Immature natural killer cell (primary cell): ENCODE measurements at regions not wholly inside any gene's neighbourhood (a gene's known extent, or its start where the extent isn't known, plus 50 kb on each side); places are given as distances from the start of the nearest gene placed in this dataset.

ENCODE experiments used
- DNase-seq, 3 donors: peaks; one replicate each; pipeline ENCODE4 v3.0.0; 2022; ENCODE audit warnings: mixed read lengths in 1 of 3
- H3K27ac Mint-ChIP-seq, 6 donors: one replicate each; pipeline ENCODE4 v1.8.0; 2020; ENCODE audit warnings: mixed read lengths in 6 of 6, mild to moderate bottlenecking in 5 of 6, inconsistent platforms in 4 of 6, moderate library complexity in 3 of 6
- H3K27me3 Mint-ChIP-seq, 3 donors: one replicate each; pipeline ENCODE4 v1.8.0; 2020 to 2021; ENCODE audit warnings: low read depth in 3 of 3, mild to moderate bottlenecking in 3 of 3, mixed read lengths in 3 of 3, moderate library complexity in 3 of 3, inconsistent platforms in 1 of 3
- H3K36me3 Mint-ChIP-seq, 3 donors: one replicate each; pipeline ENCODE4 v1.8.0; 2020; ENCODE audit warnings: mixed read lengths in 3 of 3, inconsistent platforms in 2 of 3, mild to moderate bottlenecking in 2 of 3
- H3K4me1 Mint-ChIP-seq, 2 donors: one replicate each; pipeline ENCODE4 v1.8.0; 2020; ENCODE audit warnings: inconsistent platforms in 2 of 2, mild to moderate bottlenecking in 2 of 2, mixed read lengths in 2 of 2, moderate library complexity in 1 of 2
- H3K4me3 Mint-ChIP-seq, 5 donors: one replicate each; pipeline ENCODE4 v1.8.0; 2020; ENCODE audit warnings: mild to moderate bottlenecking in 5 of 5, mixed read lengths in 5 of 5, inconsistent platforms in 3 of 5, moderate library complexity in 3 of 5
- H3K9me3 Mint-ChIP-seq, 6 donors: one replicate each; pipeline ENCODE4 v1.8.0; 2020; ENCODE audit warnings: mild to moderate bottlenecking in 6 of 6, mixed read lengths in 6 of 6, inconsistent platforms in 4 of 6, moderate library complexity in 3 of 6

DNA sequence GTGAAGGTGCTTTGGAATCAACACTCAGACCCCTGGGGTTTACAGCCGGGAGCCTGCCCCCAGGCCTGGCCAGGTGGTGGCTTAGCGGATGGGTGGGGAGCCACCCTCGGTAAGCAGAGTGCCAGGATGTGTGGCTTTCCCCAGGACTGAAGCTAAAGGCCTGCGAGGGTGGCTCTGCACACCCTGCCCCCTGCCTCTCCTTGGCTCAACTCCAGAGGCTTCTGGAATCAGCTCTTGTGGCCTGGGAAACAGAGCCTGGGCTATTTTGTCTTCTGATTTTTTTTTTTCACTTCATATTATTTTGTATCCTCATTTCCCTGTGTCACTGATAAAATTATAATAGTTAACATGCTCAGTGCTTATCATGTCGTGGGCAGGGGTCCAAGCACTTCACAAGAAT, 79.8 kb downstream of the RHOB start:
- peaks cover 4 to 6% (median 6%) of the 10 kb centered on the region in 3 donors for H3K27me3 Mint-ChIP-seq
- no peak overlapping the region for H3K27ac Mint-ChIP-seq
- no peaks in the 10 kb centered on the region for H3K4me1 Mint-ChIP-seq
- no peaks in the 10 kb centered on the region for H3K9me3 Mint-ChIP-seq
- H3K36me3 Mint-ChIP-seq: no peaks in the 10 kb centered on the region
- no peak for DNase-seq
- no peak overlapping the region for H3K4me3 Mint-ChIP-seq

GRCh38 chr2:20528713-20529112, 81.8 kb downstream of the RHOB start:
- Mint-ChIP-seq H3K36me3 (no peaks in the 10 kb centered on the region), H3K9me3 (no peaks in the 10 kb centered on the region), H3K27ac (no peak overlapping the region), H3K4me1 (no peaks in the 10 kb centered on the region), H3K27me3 (peaks cover 0 to 4% (median 4%) of the 10 kb centered on the region in 3 donors), H3K4me3 (no peak overlapping the region)
- DNase-seq: no peak

DNA sequence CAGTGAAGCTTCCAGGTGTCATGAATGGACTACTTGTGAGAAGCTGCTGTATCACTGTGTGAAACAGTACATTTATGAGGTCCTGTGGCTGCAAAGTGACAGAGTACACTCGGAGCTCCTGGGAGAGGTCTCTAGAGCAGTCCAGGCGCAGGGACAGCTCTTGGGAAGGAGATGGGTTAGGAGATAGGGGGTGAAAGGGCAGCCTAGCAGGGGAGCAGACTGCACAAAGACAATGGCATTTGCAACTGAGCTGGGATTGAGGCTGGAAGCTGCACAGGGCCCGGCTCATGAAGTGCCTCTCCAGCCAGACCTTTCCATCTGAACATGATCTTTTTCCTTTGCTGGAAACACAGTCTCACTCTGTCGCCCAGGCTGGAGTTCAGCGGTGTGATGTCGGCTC, 83.6 kb downstream of the RHOB start:
- H3K4me1 Mint-ChIP-seq: no peaks in the 10 kb centered on the region
- no peak overlapping the region for H3K27ac Mint-ChIP-seq
- no peak for DNase-seq
- no peak overlapping the region for H3K4me3 Mint-ChIP-seq
- peaks cover 2 to 4% (median 4%) of the 10 kb centered on the region in 3 donors for H3K27me3 Mint-ChIP-seq
- H3K36me3 Mint-ChIP-seq: no peaks in the 10 kb centered on the region
- no peaks in the 10 kb centered on the region for H3K9me3 Mint-ChIP-seq

GRCh38 chr2:20531633-20532262, 84.9 kb downstream of the RHOB start:
- DNase-seq: no peak
- H3K4me1 Mint-ChIP-seq: no peaks in the 10 kb centered on the region
- H3K27me3 Mint-ChIP-seq: peaks cover 3 to 4% (median 4%) of the 10 kb centered on the region in 3 donors
- no peaks in the 10 kb centered on the region for H3K36me3 Mint-ChIP-seq
- H3K9me3 Mint-ChIP-seq: no peaks in the 10 kb centered on the region
- no peak overlapping the region for H3K4me3 Mint-ChIP-seq
- H3K27ac Mint-ChIP-seq: no peak overlapping the region

DNA sequence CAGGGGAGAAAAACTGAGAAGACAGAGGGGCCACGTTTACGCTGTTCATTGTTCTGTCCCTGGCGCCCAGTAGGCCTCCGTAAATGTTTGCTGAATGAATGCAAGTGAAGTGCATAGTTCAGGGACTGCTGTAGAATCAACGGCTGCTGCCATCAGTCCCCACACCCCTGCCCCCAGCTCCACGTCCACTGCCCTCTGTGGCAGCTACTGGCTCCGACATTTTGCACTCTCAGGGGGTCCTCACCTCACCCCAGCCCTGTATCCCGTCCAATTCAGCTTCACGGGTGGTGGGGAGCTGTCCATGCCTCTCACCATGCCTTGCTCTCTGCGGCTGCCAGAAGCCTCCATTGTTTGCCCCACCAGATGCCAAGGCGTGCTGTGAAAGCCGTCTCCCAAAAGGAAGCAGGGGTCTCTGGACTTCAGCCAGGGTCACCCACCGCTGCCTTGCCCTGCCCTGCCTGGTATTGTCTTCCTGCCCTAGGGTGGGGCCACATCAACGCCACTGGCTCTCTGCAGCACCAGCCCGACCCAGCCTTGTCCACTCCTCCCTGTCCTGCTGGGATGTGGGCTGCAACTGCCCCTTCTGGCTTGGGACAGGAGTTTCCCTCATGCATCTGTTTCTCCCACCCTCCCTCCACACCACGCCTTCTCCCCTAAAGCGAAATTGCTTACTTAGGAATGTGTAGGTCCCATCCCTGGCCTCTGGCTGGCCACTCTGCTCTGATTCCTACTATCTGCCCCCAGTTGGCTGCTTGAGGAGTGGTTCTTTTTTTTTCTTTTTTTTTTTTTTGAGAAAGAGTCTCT, 86.0 kb downstream of the RHOB start:
- Mint-ChIP-seq H3K4me1 (no peaks in the 10 kb centered on the region), H3K27me3 (peaks cover 4% of the 10 kb centered on the region in 3 donors)
- DNase-seq: no peak

DNA sequence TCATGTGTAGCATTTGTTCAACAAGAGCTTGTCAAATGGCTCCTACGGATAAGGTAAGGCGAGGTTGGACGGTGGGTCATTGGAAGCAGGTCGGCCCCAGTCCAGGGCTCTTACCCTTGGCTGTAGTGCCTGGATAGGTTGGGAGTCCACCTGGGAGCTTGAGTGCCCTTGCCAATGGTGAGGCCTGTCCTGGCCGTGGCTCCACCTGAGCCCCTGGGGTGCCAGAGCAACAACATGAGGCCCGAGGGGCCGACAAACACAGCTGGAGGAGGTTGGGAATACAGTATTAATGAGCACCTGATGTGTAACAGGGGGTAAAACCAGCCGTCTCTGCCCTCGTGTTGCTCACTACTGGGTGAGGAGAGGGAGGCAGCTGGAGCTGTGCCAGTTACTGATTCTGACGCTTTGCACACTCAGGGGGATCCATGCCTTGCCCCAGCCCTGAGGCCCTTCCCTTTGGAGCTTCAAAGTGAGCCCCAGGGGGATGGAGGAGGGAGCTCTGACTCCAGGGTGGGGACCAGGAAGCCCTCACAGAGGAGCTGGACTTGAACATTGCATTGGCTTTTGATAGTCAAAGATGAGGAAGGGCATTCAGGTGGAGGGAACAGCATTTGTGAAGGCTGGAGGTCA, 87.2 kb downstream of the RHOB start:
- Mint-ChIP-seq H3K27me3 (peaks cover 3 to 5% (median 5%) of the 10 kb centered on the region in 3 donors), H3K27ac (peak overlapping the region in 1 of 6 donors; percentile 51), H3K4me1 (peaks cover 4 to 7% of the 10 kb centered on the region in 2 donors), H3K9me3 (no peaks in the 10 kb centered on the region), H3K36me3 (no peaks in the 10 kb centered on the region), H3K4me3 (no peak overlapping the region)
- no peak for DNase-seq

More for the DNA sequence above, 86.0 kb downstream of the RHOB start:
- no peak overlapping the region for H3K4me3 Mint-ChIP-seq
- H3K9me3 Mint-ChIP-seq: no peaks in the 10 kb centered on the region
- H3K36me3 Mint-ChIP-seq: no peaks in the 10 kb centered on the region
- no peak overlapping the region for H3K27ac Mint-ChIP-seq

DNA sequence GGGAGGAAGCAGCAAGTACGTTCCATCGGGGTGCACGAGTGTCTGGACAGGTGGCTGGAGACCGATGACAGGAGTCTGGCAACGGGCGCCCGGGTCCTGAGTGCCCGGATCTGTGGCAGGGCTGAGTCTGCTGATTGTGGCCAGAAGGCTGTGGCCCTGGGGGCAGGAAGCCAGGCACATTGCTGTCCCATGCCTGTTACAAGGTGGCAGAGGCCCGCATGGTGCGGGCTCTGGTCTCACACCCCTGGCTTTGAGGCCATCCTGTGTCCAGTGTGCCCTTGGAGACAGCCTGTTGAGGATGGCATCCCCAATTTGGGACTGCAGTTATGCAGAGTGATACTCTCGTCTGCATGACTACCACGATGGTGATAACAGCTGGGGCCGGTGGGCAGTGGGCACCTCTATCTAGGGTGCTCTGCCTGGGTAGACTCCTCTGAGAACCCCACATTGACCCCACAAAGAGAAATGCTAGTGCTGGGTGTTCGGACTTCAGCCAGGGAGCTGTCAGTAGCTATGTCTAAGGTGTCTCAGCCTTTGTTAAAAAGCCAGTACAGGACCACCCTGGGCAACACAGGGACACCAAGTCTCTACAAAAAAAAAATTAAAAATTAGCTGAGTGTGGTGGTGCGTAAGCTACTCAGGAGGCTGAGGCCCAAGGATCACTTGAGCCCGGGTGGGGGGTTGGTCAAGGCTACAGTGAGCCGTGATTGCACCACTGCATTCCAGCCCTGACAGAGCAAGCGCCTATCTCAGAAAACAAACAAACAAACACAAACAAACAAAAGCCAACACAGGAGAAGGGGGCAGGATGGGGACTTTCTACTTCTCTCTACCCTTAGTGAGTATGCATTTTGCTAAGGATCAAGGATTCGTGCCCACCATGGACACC, 88.3 kb downstream of the RHOB start:
- no peak overlapping the region for H3K27ac Mint-ChIP-seq
- H3K4me1 Mint-ChIP-seq: peaks cover 7 to 9% of the 10 kb centered on the region in 2 donors
- H3K27me3 Mint-ChIP-seq: peaks cover 3 to 5% (median 5%) of the 10 kb centered on the region in 3 donors
- no peaks in the 10 kb centered on the region for H3K9me3 Mint-ChIP-seq
- no peak overlapping the region for H3K4me3 Mint-ChIP-seq
- no peaks in the 10 kb centered on the region for H3K36me3 Mint-ChIP-seq
- no peak for DNase-seq

GRCh38 chr2:20536619-20537422, 89.9 kb downstream of the RHOB start:
- no peak for DNase-seq
- H3K4me3 Mint-ChIP-seq: no peak overlapping the region
- H3K4me1 Mint-ChIP-seq: peaks cover 7 to 9% of the 10 kb centered on the region in 2 donors
- peaks cover 2 to 10% (median 3%) of the 10 kb centered on the region in 3 donors for H3K27me3 Mint-ChIP-seq
- no peaks in the 10 kb centered on the region for H3K36me3 Mint-ChIP-seq
- H3K27ac Mint-ChIP-seq: no peak overlapping the region
- no peaks in the 10 kb centered on the region for H3K9me3 Mint-ChIP-seq

GRCh38 chr2:20537423-20538307, 90.8 kb downstream of the RHOB start:
- peaks cover 7 to 9% of the 10 kb centered on the region in 2 donors for H3K4me1 Mint-ChIP-seq
- H3K27ac Mint-ChIP-seq: no peak overlapping the region
- DNase-seq: no peak
- no peak overlapping the region for H3K4me3 Mint-ChIP-seq
- no peaks in the 10 kb centered on the region for H3K9me3 Mint-ChIP-seq
- H3K36me3 Mint-ChIP-seq: no peaks in the 10 kb centered on the region
- H3K27me3 Mint-ChIP-seq: peaks cover 2 to 10% (median 3%) of the 10 kb centered on the region in 3 donors

- Mint-ChIP-seq H3K4me1 (peaks cover 7 to 9% of the 10 kb centered on the region in 2 donors), H3K27ac (no peak overlapping the region), H3K9me3 (no peaks in the 10 kb centered on the region), H3K4me3 (no peak overlapping the region), H3K36me3 (no peaks in the 10 kb centered on the region), H3K27me3 (peaks cover 2 to 10% (median 3%) of the 10 kb centered on the region in 3 donors)
- DNase-seq: no peak
Measured at GRCh38 chr2:20538308-20539132, 91.6 kb downstream of the RHOB start.

GRCh38 chr2:20539133-20539719, 92.4 kb downstream of the RHOB start:
- Mint-ChIP-seq H3K36me3 (no peaks in the 10 kb centered on the region), H3K9me3 (no peaks in the 10 kb centered on the region), H3K27me3 (peaks cover 2 to 10% (median 3%) of the 10 kb centered on the region in 3 donors), H3K4me3 (no peak overlapping the region), H3K27ac (no peak overlapping the region), H3K4me1 (peaks cover 7 to 9% of the 10 kb centered on the region in 2 donors)
- peak in 1 of 3 donors; percentile 21 for DNase-seq
